Fibroblast of mammary gland (primary cell): ENCODE measurements at regions not wholly inside any gene's neighbourhood (a gene's known extent, or its start where the extent isn't known, plus 50 kb on each side); places are given as distances from the start of the nearest gene placed in this dataset.

ENCODE experiments used
- DNase-seq: peaks from one replicate; pipeline ENCODE4 v3.0.0-alpha.2; 2010; ENCODE audit warnings: low read depth
- H3K4me3 ChIP-seq: 2 replicates; pipeline ENCODE4 v1.5.1; 2011; ENCODE audit warnings: low read depth, mild to moderate bottlenecking, low read length, moderate library complexity; ENCODE audit not compliant: control insufficient read depth
- CTCF ChIP-seq: conservative IDR thresholded peaks from 2 replicates; pipeline ENCODE4 v1.5.1; 2011; ENCODE audit warnings: low read depth, low read length, inconsistent platforms; ENCODE audit not compliant: control insufficient read depth, insufficient read depth

GRCh38 chr12:45575417-45575816 lies 154.1 kb upstream of the ARID2 start:
- no peak for TF ChIP-seq CTCF
- DNase-seq: no peak
- H3K4me3 ChIP-seq: no peak overlapping the region

- TF ChIP-seq CTCF: no peak
- no peak overlapping the region for H3K4me3 ChIP-seq
- DNase-seq: peak; percentile 8
These were observed 153.6 kb upstream of the ARID2 start for GRCh38 chr12:45575823-45576475.

- TF ChIP-seq CTCF: no peak
- peak; percentile 27 for DNase-seq
- no peak overlapping the region for H3K4me3 ChIP-seq
These were observed 151.6 kb upstream of the ARID2 start for GRCh38 chr12:45577844-45578399.

- no peak overlapping the region for H3K4me3 ChIP-seq
- DNase-seq: no peak
- TF ChIP-seq CTCF: no peak
These were observed 149.0 kb upstream of the ARID2 start for GRCh38 chr12:45580356-45580969.

GRCh38 chr12:45581112-45581511 lies 148.4 kb upstream of the ARID2 start:
- no peak overlapping the region for H3K4me3 ChIP-seq
- TF ChIP-seq CTCF: no peak
- no peak for DNase-seq

GRCh38 chr12:45582536-45582935 lies 147.0 kb upstream of the ARID2 start:
- no peak for DNase-seq
- TF ChIP-seq CTCF: no peak
- H3K4me3 ChIP-seq: no peak overlapping the region
